ENCODE measurements at regions not wholly inside any gene's neighbourhood (a gene's known extent, or its start where the extent isn't known, plus 50 kb on each side); places are given as distances from the start of the nearest gene placed in this dataset.
"Not testable (repeated sequence)": the region's sequence is repeated elsewhere in the genome, so short reads cannot be mapped to it uniquely, and the experiment has no call there.

- no peaks in the 10 kb centered on the region for H3K4me1 ChIP-seq (ENCODE audit: control insufficient read depth, insufficient read depth, low read length, unreplicated experiment)
- H3K36me3 ChIP-seq (ENCODE audit: insufficient read depth, low read length) = no peaks in the 10 kb centered on the region
- H3K27me3 ChIP-seq (ENCODE audit: insufficient read depth, low read length) = no peaks in the 10 kb centered on the region
- no peak overlapping the region for H2AFZ ChIP-seq (ENCODE audit: low read length, unreplicated experiment)
- H3K27ac ChIP-seq (ENCODE audit: low read depth, low read length) = no peak overlapping the region
- no peak overlapping the region for H3K4me3 ChIP-seq (ENCODE audit: low read depth, low read length)
- no peaks in the 10 kb centered on the region for H3K79me2 ChIP-seq (ENCODE audit: control insufficient read depth, insufficient read depth, low read length, unreplicated experiment)
Measured at GRCh38 chr20:56724241-56724757, 95.2 kb downstream of the TFAP2C start.

DNA sequence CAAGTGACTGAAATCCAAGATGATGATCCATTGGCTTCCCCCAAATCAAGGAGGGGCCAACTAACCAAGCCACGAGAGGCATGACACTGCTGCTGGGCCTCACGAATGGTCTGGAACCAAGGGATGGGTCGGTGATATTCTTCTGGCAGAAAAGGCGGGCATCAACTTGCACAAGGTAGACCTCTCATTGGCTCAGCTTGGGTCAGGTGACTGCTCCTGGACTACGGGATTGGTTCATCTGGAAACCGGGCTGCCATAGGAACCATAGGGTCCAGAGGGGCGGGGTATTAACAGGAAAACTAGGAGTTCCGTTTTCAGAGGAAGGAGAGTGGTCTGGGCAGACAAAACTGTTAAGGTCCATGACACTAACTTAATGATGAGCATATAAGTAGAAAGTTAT, 100.9 kb downstream of the TFAP2C start:
- Histone ChIP-seq H3K27ac (ENCODE audit: low read depth, low read length) (no peak overlapping the region), H3K79me2 (ENCODE audit: control insufficient read depth, insufficient read depth, low read length, unreplicated experiment) (no peaks in the 10 kb centered on the region), H2AFZ (ENCODE audit: low read length, unreplicated experiment) (no peak overlapping the region), H3K4me3 (ENCODE audit: low read depth, low read length) (no peak overlapping the region), H3K27me3 (ENCODE audit: insufficient read depth, low read length) (no peaks in the 10 kb centered on the region), H3K36me3 (ENCODE audit: insufficient read depth, low read length) (no peaks in the 10 kb centered on the region), H3K4me1 (ENCODE audit: control insufficient read depth, insufficient read depth, low read length, unreplicated experiment) (no peaks in the 10 kb centered on the region)

GRCh38 chr20:56730996-56731395, 101.9 kb downstream of the TFAP2C start:
- Histone ChIP-seq H3K27me3 (ENCODE audit: insufficient read depth, low read length) (no peaks in the 10 kb centered on the region), H3K4me3 (ENCODE audit: low read depth, low read length) (no peak overlapping the region), H3K36me3 (ENCODE audit: insufficient read depth, low read length) (no peaks in the 10 kb centered on the region), H3K79me2 (ENCODE audit: control insufficient read depth, insufficient read depth, low read length, unreplicated experiment) (no peaks in the 10 kb centered on the region), H3K27ac (ENCODE audit: low read depth, low read length) (no peak overlapping the region), H3K4me1 (ENCODE audit: control insufficient read depth, insufficient read depth, low read length, unreplicated experiment) (no peaks in the 10 kb centered on the region), H2AFZ (ENCODE audit: low read length, unreplicated experiment) (no peak overlapping the region)

DNA sequence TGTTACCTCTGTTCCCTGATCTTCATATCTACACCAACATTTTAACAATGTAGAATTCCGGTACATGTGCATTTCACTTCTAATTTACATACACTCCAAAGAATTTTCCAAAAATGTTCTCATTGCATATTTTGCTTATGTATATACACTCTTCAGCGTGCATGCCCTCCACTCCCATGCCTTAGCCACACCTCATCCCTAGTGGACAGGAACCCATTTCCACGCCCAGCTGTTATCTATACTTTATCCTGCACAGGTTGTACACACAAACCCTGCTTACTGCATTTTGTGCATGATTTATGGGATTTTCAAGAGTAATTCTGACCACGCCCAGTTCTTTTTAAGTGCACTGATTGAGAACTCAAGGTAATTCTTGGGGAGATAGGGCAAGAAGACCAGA, 102.4 kb downstream of the TFAP2C start:
- Histone ChIP-seq H3K79me2 (ENCODE audit: control insufficient read depth, insufficient read depth, low read length, unreplicated experiment) (no peaks in the 10 kb centered on the region), H3K36me3 (ENCODE audit: insufficient read depth, low read length) (no peaks in the 10 kb centered on the region), H3K4me3 (ENCODE audit: low read depth, low read length) (no peak overlapping the region), H2AFZ (ENCODE audit: low read length, unreplicated experiment) (no peak overlapping the region), H3K27ac (ENCODE audit: low read depth, low read length) (no peak overlapping the region), H3K27me3 (ENCODE audit: insufficient read depth, low read length) (no peaks in the 10 kb centered on the region), H3K4me1 (ENCODE audit: control insufficient read depth, insufficient read depth, low read length, unreplicated experiment) (no peaks in the 10 kb centered on the region)

- Histone ChIP-seq H3K36me3 (ENCODE audit: insufficient read depth, low read length) (no peaks in the 10 kb centered on the region), H3K79me2 (ENCODE audit: control insufficient read depth, insufficient read depth, low read length, unreplicated experiment) (no peaks in the 10 kb centered on the region), H3K4me1 (ENCODE audit: control insufficient read depth, insufficient read depth, low read length, unreplicated experiment) (no peaks in the 10 kb centered on the region), H3K4me3 (ENCODE audit: low read depth, low read length) (no peak overlapping the region), H3K27ac (ENCODE audit: low read depth, low read length) (no peak overlapping the region), H3K27me3 (ENCODE audit: insufficient read depth, low read length) (no peaks in the 10 kb centered on the region), H2AFZ (ENCODE audit: low read length, unreplicated experiment) (no peak overlapping the region)
Measured at GRCh38 chr20:56733967-56734366, 104.9 kb downstream of the TFAP2C start.

DNA sequence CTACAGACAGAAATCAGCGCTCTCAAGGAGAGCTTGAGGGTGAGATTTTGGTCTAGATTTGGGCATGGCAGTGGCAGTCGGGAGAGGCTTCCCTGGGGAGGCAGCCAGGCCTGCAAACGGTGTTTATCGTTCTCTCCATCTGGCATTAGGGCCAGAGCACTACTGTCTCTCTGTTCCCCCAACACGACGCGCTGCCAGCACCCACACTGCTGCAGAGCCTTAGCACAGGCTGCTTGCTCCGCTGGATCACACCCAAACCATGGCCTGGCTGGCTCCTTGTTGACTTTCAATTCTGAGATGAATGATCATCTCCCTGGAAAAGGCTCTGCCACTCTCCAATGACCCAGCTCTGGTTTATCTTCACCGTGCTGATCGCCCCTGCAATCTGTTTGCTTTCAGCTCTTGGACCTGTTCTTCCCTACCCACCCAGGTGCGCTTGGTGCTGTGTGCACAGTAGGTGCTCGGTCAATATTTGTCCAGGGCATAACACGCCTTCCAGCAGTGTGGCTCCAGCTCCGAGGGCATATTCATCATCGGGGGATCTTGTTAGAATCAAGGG, 106.1 kb downstream of the TFAP2C start:
- Histone ChIP-seq H2AFZ (ENCODE audit: low read length, unreplicated experiment) (no peak overlapping the region), H3K27me3 (ENCODE audit: insufficient read depth, low read length) (no peaks in the 10 kb centered on the region), H3K79me2 (ENCODE audit: control insufficient read depth, insufficient read depth, low read length, unreplicated experiment) (no peaks in the 10 kb centered on the region), H3K4me1 (ENCODE audit: control insufficient read depth, insufficient read depth, low read length, unreplicated experiment) (no peaks in the 10 kb centered on the region), H3K36me3 (ENCODE audit: insufficient read depth, low read length) (no peaks in the 10 kb centered on the region), H3K4me3 (ENCODE audit: low read depth, low read length) (no peak overlapping the region), H3K27ac (ENCODE audit: low read depth, low read length) (no peak overlapping the region)

DNA sequence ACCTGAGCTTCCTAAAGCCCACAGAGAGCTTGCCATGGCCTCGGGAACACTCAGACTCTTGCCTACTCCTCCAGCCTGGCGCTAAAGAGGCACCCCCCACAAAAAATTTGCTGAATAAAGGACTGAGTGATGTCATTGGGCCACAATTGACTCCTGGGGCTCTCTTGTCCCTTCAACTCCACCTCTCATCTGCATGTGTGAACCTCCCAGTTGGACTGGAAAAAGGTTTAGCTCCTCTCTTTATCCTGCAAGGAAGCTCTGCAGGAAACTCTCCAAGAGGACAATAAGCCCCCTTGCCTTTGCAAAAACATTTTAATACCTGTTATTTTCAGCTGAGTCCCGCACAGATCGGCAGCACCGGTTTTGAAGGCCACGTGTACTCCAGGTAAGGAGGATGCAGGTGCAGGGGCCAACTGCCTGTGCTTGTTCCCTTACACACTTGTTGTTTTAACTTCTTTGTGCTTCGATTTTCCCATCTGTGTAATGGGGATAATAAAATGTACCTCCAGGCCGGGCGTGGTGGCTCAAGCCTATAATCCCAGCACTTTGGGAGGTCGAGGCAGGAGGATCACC, 107.3 kb downstream of the TFAP2C start:
- Histone ChIP-seq H2AFZ (ENCODE audit: low read length, unreplicated experiment) (no peak overlapping the region), H3K4me3 (ENCODE audit: low read depth, low read length) (no peak overlapping the region), H3K79me2 (ENCODE audit: control insufficient read depth, insufficient read depth, low read length, unreplicated experiment) (no peaks in the 10 kb centered on the region), H3K27ac (ENCODE audit: low read depth, low read length) (no peak overlapping the region), H3K36me3 (ENCODE audit: insufficient read depth, low read length) (no peaks in the 10 kb centered on the region), H3K4me1 (ENCODE audit: control insufficient read depth, insufficient read depth, low read length, unreplicated experiment) (no peaks in the 10 kb centered on the region), H3K27me3 (ENCODE audit: insufficient read depth, low read length) (no peaks in the 10 kb centered on the region)

- not testable (repeated sequence) for H2AFZ ChIP-seq (ENCODE audit: low read length, unreplicated experiment); H3K79me2 ChIP-seq (ENCODE audit: control insufficient read depth, insufficient read depth, low read length, unreplicated experiment); H3K36me3 ChIP-seq (ENCODE audit: insufficient read depth, low read length); H3K27ac ChIP-seq (ENCODE audit: low read depth, low read length); H3K4me1 ChIP-seq (ENCODE audit: control insufficient read depth, insufficient read depth, low read length, unreplicated experiment); H3K27me3 ChIP-seq (ENCODE audit: insufficient read depth, low read length); H3K4me3 ChIP-seq (ENCODE audit: low read depth, low read length)
Measured at GRCh38 chr20:56744325-56744821, 115.3 kb downstream of the TFAP2C start.

GRCh38 chr20:56748476-56749377, 119.6 kb downstream of the TFAP2C start:
- no peak overlapping the region for H2AFZ ChIP-seq (ENCODE audit: low read length, unreplicated experiment)
- H3K79me2 ChIP-seq (ENCODE audit: control insufficient read depth, insufficient read depth, low read length, unreplicated experiment) = no peaks in the 10 kb centered on the region
- H3K27me3 ChIP-seq (ENCODE audit: insufficient read depth, low read length) = peaks cover 10% of the 10 kb centered on the region
- no peaks in the 10 kb centered on the region for H3K36me3 ChIP-seq (ENCODE audit: insufficient read depth, low read length)
- no peaks in the 10 kb centered on the region for H3K4me1 ChIP-seq (ENCODE audit: control insufficient read depth, insufficient read depth, low read length, unreplicated experiment)
- no peak overlapping the region for H3K4me3 ChIP-seq (ENCODE audit: low read depth, low read length)
- H3K27ac ChIP-seq (ENCODE audit: low read depth, low read length) = no peak overlapping the region

GRCh38 chr20:56750430-56750829, 121.3 kb downstream of the TFAP2C start:
- H3K36me3 ChIP-seq (ENCODE audit: insufficient read depth, low read length) = no peaks in the 10 kb centered on the region
- no peak overlapping the region for H3K27ac ChIP-seq (ENCODE audit: low read depth, low read length)
- H2AFZ ChIP-seq (ENCODE audit: low read length, unreplicated experiment) = no peak overlapping the region
- H3K4me3 ChIP-seq (ENCODE audit: low read depth, low read length) = no peak overlapping the region
- H3K4me1 ChIP-seq (ENCODE audit: control insufficient read depth, insufficient read depth, low read length, unreplicated experiment) = no peaks in the 10 kb centered on the region
- H3K79me2 ChIP-seq (ENCODE audit: control insufficient read depth, insufficient read depth, low read length, unreplicated experiment) = no peaks in the 10 kb centered on the region
- peaks cover 10% of the 10 kb centered on the region for H3K27me3 ChIP-seq (ENCODE audit: insufficient read depth, low read length)

All from ACC112 (cell line).